GM11168 (cell line): ENCODE measurements at regions not wholly inside any gene's neighbourhood (a gene's known extent, or its start where the extent isn't known, plus 50 kb on each side); places are given as distances from the start of the nearest gene placed in this dataset.

Source experiments
- in situ Hi-C: fragments of 300-500 bp; cut with MboI; formaldehyde crosslinking; loops from one replicate; pipeline ENCODE4 v1.12.0; 2022; ENCODE audit warnings: low sequenced_read_pairs; ENCODE audit not compliant: unreplicated experiment

DNA sequence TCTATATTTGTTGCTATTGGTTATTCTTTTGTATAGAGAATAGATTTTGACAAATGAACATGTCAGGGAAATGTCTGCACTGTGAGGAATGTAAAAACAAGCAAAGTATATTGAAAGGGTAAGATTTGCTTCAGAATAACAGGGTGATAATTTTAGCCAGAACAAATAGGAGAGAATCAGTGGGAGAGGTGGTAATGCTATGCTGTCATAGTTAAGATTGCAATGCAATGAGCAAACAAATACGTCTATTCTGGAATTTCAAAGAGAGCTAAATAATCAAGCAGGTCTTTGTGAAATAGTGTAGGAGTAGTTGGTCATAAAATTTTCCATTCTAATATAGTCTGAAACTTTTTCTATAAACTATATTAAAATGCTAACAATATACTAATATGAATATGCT lies 1478.4 kb downstream of the TECRL start:
- in situ Hi-C loops, result no loop called here

DNA sequence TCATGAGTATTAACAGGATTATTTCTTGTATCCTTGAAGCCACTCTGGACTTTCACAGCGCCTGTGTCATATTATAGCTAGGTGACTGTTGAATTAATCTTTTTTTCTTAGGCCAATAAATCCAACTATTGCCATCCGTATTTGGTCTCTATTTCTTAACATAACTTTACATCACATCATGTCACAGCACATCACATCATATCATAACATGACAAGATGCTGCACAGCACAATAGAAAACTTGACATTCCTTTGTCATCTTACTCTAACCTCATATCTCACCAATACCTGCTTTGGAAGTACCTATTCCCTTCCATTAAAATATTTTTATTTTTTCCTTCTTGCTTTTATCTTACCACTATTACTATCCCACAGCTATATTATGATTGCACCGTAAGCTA lies 1480.8 kb downstream of the TECRL start:
- in situ Hi-C loops, result no loop called here

DNA sequence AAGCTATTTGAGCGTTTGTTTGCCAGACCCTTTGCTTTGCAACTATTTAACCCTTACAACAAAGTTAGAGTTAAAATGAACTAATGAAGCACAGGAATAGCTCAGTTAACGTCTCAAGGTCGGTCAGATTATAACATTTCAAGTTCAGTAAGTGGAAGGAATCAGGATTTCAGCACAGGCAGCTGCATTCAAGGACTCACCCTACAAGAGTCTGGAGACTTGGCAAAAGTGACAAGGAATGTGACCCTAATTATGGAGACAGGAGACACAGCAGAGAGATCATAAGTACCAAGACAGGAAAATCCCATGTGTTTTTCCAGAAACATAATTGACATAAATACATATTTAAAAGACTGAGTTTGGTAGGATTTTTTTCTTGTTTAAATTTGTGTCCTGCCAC lies 1481.7 kb downstream of the TECRL start:
- in situ Hi-C loops, result no loop called here

DNA sequence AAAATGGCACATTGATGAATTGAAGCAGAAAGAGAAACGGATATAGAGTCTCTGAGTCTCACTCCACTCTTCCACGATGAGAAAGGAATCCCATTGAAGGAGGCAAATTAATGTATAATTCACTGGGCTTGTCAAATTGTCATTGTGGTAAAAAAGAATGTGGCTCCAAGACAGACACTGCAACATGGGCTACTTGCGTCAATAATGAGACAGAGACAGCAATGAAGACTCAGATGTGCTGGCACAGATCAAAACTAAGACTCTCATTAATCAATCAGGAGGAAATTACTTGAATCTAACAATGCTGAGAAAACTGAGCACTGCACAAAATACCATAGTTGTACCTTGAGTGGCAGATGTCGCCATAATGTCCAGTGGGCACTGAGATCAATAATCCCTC lies 1485.5 kb downstream of the TECRL start:
- in situ Hi-C loops, result no loop called here

DNA sequence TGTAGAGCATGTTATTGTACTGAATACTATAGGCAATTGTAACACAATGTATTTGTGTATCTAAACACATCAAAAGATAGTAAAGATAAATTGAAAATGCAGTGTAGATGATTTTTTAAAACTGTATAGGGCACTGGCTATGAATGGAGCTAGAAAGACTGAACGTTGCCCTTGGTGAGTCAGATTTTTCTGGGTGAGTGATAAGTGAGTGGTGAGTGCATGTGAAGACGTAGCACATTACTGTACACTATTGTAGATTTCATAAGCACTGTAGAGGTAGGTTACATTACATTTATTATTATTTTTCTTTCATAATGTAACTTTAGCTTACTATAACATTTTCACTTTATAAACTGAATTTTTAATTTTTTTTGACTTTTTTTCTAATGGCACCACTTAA lies 1491.6 kb downstream of the TECRL start:
- in situ Hi-C loops, result no loop called here

DNA sequence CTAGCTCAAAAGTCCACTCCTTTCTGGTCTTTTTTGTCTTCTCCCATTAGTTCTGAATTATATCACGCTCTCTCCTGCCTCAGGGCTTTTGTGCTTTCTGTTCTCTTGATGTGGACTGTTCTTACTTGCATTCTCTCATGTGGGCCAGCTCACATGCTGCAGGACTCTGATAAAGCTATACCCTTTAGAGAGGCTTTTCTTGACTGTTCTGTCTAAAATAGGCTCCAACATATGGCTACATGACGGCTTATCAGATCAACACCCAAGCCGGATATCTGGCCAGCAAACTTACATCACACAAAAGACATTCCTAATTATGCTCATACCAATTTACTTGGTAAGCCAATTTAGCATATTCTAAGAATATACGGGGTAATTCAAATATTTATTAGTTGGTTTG lies 1494.5 kb downstream of the TECRL start:
- in situ Hi-C loops, result no loop called here

DNA sequence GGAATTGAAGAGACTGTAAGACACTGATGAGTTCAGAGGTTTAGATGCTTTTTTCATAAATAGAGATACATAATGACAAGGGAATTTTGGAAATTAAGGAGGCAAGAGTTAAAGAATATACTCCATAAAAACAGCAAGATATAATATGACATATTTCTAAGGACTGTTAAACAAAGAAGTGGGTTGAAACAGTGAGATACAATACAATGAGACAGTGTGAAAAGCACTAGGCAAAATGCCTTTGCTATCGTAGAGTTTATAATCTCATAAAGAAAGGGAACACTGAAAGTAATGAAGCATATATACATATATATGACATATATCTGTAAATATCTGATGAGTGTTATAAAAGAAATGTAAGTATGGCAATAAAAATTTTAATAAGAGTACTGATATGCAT lies 1496.2 kb downstream of the TECRL start:
- in situ Hi-C loops, result no loop called here

DNA sequence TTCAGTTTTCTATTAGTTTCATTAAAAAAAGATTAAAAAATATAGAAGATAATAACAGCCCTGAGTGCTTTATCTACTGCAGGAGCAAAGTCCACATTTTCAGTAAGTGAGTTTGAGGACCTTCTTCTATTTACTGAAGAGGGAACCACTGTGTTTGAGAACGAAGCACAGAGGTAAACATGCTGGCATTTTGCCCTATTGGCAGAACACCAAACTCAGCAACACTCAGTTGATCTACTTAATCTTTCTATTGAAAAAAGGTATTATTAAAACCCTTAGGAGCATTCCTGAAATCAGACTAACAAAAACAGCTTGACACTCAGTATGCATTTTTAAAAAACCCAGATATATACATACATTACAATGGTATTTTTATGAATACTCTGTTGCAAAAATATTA lies 1496.7 kb downstream of the TECRL start:
- in situ Hi-C loops, result no loop called here

DNA sequence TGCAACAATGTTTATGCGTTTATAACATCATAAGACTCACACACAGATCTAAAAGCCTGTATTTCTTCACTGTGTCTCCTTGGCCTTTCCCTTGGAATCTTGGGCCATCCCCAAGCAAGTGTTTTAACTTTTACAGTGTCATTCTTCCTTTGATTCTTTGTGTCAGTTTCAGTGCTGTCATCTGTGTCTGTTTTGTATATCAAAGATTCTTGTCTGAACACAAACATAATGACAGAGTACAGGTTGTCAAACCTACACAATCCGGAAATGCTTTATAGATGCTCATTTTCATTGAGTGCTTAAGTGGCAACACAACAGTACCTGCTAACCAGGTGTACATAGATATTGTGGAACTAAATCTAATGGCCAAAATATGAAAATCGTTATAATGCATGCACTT lies 1500.0 kb downstream of the TECRL start:
- in situ Hi-C loops, result no loop called here

DNA sequence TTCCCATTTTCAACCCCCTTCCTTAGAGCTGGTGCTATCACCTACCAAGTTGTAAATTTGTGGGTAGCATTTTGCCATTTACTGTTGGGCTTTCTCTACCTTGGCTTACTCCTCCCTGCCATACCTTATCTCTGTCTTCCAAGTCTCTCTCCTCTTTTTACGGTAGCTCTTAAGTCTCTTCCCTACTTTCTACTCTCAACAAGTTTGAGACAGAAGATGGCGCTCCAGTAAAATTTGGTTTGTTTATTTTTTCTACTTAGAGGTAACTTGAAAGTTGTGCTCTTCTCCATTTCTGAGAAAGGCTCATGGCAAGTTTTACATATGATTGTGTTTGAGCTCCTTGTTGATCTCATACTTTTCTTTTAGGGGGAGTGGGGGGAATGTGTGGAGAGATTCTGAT lies 1508.1 kb downstream of the TECRL start:
- in situ Hi-C loops, result no loop called here

DNA sequence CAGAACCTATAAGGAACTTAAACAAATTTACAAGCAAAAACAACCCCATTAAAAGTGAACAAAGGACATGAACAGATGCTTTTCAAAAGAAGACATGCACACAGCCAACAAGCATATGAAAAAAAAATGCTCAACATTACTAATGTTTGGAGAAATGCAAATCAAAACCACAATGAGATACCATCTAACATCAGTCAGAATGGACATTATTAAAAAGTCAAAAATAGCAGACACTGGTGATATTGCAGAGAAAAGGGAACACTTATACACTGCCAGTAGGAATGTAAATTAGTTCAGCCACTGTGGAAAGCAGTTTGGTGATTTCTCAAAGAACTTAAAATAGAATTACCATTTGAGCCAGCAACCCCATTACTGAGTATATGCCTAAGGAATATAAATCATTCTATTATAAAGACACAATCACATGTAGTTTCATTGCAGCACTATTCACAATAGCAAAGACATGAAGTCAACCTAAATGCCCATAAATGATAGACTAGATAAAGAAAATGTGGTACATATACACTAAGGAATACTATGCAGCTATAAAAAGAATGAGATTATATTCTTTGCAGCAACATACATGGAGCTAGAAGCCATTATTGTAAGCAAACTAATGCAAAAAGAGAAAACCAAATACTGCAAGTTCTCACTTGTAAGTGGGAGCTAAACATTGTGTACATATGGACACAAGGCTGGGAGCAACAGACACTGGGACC lies 1509.4 kb downstream of the TECRL start:
- in situ Hi-C loops, result no loop called here

DNA sequence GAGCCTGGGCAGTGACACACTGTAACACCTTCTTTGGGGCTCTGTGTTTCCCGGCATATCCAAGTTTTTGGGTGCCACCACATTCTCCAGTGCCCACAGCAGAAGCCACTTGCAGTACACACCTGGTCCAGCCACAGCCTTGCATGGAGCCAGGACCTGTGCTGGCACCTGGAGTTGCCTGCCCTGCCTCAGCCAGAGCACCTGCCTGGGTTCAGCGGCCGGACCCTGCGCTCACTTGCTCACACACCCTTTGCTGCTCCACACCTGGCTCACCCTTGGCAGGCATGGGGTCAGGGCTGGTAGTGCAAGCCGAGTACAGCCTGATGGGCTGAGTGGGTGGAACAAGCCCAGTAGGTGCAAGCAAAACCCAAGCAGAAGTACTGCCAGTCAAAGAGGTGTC lies 1511.1 kb downstream of the TECRL start:
- in situ Hi-C loops, result no loop called here

DNA sequence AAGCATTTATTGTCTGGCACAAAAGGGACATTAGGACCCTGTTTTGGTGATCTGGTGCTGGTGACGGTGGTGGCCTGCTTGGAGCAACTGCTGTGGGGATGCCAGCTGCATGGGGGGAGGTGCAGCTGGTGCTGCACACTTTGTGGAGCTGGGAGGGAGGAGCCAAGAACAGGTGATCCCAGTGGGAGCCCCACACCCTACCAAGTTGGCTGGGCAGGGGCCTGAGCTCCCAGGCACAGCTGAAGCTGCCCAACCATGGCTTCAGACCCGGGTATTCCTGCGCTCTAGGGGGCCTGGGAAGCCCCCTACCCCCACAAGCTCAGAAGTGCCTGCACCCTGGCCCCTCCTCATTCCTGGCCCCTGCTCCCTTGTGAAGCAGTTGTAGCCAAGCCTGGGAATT lies 1512.5 kb downstream of the TECRL start:
- in situ Hi-C loops, result no loop called here

DNA sequence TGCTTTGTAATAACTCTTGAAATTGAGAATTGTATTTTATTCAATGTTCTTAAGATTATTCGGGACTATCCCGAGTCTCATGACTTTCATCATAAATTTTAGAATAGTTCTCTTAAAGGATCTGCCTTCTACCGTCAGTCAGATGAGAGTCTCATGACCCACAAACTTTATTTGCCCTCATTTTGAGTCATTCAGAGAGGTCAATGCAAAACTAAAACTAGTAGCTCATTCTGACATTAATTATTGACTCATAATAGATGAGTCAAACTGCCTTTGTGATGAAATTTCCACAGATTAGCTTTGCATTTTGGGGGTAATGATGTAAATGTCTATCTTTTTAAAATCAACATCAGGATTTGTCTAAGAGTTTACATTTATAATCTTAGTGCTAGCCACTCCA lies 1527.3 kb downstream of the TECRL start:
- in situ Hi-C loops, result no loop called here

DNA sequence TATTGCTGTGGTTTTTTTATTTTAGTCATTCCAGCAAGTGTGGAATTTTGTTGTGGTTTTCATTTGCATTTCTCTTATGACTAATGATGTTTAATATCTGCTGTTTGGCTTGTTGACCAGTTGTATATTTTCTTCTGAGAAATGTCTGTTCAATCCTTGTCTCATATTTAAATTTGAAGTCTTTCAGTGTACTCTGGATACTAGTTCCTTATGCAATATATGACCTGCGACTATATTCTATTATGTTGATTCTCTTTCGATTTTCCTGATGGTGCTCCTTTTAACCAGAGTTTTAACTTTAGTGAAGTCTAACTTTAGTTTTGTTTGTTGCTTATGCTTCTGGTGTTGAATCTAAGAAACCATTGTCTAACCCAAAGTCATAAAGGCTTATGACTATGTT lies 1528.0 kb downstream of the TECRL start:
- in situ Hi-C loops, result no loop called here

DNA sequence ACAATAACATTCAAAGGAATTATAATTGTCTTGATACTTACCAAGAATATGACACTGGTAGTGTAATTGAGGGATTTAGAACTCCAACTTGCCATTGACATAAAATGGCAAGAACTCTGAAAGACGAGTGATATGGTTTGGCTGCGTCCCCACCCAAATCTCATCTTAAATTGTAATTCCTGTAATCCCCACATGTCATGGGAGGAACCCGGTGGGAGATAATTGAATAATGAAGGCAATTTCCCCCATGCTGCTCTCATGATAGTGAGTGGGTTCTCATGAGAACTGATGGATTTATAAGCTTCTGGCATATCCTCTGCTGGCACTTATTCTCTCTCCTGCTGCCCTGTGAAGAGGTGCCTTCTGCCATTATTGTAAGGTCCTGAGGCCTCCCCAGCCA lies 1536.4 kb downstream of the TECRL start:
- in situ Hi-C loops, result no loop called here

DNA sequence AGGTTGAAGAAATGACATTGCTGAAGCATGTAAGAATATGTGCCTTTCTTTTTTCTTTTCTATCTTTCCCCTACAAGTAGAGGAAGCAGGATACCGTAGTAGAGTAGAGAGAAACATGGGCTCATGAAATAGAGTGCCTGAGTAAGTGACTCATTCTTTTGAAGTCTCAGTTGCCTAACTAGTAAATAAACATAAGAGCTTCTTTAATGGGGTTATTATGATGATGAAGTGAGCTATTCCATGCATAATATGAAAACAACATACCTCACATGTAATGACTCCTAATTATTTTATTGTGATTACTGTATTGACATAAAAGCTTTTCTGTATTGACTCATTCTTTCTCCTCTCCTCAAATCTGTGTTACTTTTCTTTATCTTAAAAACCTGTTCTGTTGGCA lies 1538.2 kb downstream of the TECRL start:
- in situ Hi-C loops, result no loop called here

DNA sequence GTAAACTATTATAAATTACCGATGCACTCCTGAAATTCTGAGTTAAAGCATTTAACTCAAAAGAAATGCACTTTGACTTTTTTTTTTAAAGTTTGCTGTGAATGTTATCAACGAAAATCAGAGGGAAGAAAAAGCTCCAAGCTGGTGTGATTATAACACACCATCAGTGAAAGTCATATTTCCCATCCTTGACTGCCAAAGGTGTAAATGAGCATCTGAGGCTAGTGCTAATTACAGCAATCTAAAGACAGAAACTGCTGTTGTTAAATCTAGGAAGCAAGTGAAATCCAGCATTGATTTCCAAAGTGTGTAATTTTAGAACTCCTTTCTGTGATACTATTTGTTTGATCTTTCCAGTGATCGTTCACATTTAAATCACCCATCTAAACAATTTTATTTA lies 1538.8 kb downstream of the TECRL start:
- in situ Hi-C loops, result no loop called here

DNA sequence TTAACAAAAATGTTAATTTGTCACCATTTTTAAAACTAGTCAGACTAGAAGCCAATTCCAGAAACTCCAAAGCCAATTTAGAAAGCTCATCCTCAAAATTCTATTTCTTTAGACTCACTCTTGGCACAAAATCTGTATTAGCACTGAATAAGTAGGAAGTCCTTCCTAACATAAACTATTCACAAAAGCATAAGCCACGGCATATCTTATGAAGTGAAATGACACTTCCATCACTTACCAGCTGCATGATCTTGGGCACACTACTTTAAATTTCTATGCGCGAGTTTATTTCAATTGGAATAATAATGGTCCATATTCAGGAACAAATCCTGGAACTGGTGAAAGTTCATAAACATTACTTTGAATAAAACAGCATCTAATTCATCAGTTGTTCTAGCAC lies 1544.0 kb downstream of the TECRL start:
- in situ Hi-C loops, result no loop called here

DNA sequence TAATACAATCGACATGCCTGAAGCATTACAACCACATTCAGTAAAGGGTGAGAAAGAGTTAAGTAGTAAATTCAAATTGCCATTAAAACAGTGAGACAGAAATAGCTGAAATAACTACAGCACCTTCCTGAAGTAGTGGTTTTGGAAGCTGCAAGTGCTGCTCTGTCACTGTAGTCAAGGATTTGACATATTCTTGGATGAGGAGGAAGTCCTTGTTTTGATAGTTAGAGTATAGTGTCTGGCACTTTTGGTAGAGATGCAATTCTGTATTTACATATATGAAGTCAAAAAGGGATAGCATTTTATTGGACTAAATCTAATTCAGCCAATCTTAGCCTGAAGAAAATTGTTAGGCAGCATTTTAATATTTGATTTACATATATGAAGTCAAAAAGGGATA lies 1559.6 kb downstream of the TECRL start:
- in situ Hi-C loops, result no loop called here

DNA sequence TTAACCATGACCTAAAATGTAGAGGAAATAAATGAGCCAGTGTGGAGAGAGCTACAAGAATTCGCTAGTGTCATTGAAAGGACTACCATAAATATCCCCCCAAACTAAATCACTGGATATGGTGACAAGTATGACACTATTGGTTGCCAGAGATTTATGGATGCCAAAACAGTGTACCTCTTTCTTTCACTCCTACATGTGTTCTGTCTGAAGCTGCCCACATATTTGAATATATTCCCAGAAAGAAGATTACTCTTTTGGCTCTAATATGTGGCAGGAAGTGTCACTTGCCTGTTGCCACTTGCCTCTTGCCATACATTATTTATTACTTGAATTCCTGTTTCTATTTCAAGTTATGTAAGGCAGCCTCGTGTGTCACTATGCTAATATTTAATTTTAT lies 1573.6 kb downstream of the TECRL start:
- in situ Hi-C loops, result no loop called here

DNA sequence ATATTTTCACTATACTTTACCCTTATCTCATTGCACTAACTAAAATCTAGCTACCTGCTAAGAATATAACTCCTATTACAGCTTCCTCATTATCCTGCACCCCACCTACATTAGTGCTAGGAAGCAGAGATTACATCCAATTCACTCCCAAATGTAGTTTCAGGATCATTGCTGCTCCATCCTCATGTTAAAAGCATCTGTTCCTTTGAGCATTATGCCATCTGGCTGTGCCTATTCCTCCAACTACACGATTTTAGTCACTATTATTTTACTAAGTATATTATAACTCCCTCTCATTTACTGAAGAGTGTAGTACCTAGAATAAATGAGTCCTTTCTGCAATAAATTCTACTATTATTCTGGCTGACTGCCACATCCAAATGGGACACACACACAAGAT lies 1586.9 kb downstream of the TECRL start:
- in situ Hi-C loops, result no loop called here

DNA sequence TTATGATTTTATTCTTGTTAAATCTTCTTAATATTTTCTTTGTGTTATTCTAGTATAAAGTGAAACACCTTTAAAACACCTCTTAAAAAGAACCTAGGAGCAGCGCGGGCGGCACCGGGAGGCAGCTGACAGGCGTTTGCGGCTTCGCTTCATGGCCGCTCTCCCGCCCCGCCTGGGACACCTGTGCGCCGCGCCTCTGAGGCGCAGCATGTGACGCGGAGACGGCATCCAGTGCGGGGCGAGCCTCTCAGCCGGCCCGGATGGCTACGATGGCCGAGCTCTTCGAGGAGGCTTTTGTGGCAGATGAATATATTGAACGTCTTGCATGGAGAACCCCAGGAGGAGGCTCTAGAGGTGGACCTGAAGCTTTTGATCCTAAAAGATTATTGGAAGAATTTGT lies 1592.7 kb downstream of the TECRL start:
- in situ Hi-C loops, result no loop called here
